SK-N-SH (cell line): ENCODE measurements at regions not wholly inside any gene's neighbourhood (a gene's known extent, or its start where the extent isn't known, plus 50 kb on each side); places are given as distances from the start of the nearest gene placed in this dataset.

Experiments
- CTCF ChIA-PET: fragments of 300-600, 350-600 bp; formaldehyde crosslinking; extraction: SDS; loops from one replicate; lab custom pipeline; 2021; lab: Yijun Ruan, JAX
- POLR2A ChIA-PET: fragments of 350-600 bp; sonication (Branson Sonifier 250); formaldehyde crosslinking; extraction: SDS; loops from one replicate; lab custom pipeline; 2020; ENCODE audit warnings: antibody characterized with exemption, inconsistent platforms; lab: Yijun Ruan, JAX
- DNase-seq: peaks from one replicate; pipeline ENCODE4 v3.0.0; 2012
- H2AFZ ChIP-seq: fragments of 200-600 bp; sonication (generic); 2 replicates; pipeline ENCODE4 v1.8.1; 2016; ENCODE audit warnings: antibody characterized with exemption, mild to moderate bottlenecking, low read depth
- H3F3A ChIP-seq: fragments of 200-600 bp; sonication (generic); replicated peaks from 2 replicates; pipeline ENCODE3; 2016; ENCODE audit warnings: antibody characterized with exemption, mild to moderate bottlenecking; ENCODE audit not compliant: insufficient read depth
- H3K27ac ChIP-seq, 2 experiments: fragments of 200-500 bp in 1 of 2; fragments of 200-600 bp in 1 of 2; sonication (Bioruptor generic) in 1 of 2; sonication (generic), shearing (Covaris generic) in 1 of 2; 2 replicates each; pipeline versions ENCODE4 v1.5.1 to v1.6.1; 2014 to 2016; ENCODE audit warnings: low read depth in 2 of 2, inconsistent platforms in 1 of 2, low read length in 1 of 2, mild to moderate bottlenecking in 1 of 2, mixed read lengths in 1 of 2
- H3K27me3 ChIP-seq: fragments of 200-600 bp; sonication (generic), shearing (Covaris generic); 2 replicates; pipeline ENCODE4 v1.6.1; 2016; ENCODE audit warnings: mixed run types; ENCODE audit not compliant: insufficient read depth
- H3K36me3 ChIP-seq, 2 experiments: fragments of 200-500 bp in 1 of 2; fragments of 200-600 bp in 1 of 2; sonication (Bioruptor generic) in 1 of 2; sonication (generic) in 1 of 2; replicated peaks in 1 of 2; 2 replicates each; pipeline versions ENCODE3 to v1.5.1; 2014 to 2016; ENCODE audit warnings: low read length in 1 of 2, mild to moderate bottlenecking in 1 of 2; ENCODE audit not compliant: insufficient read depth in 2 of 2, control insufficient read depth in 1 of 2
- H3K4me1 ChIP-seq, 2 experiments: fragments of 200-500 bp in 1 of 2; fragments of 200-600 bp in 1 of 2; sonication (Bioruptor generic) in 1 of 2; sonication (generic), shearing (Covaris generic) in 1 of 2; 2 replicates each; pipeline versions ENCODE4 v1.5.1 to v1.6.1; 2014 to 2016; ENCODE audit warnings: low read depth in 1 of 2, low read length in 1 of 2, mixed run types in 1 of 2; ENCODE audit not compliant: insufficient read depth in 2 of 2, control insufficient read depth in 1 of 2
- H3K4me2 ChIP-seq: fragments of 200-600 bp; sonication (generic), shearing (Covaris generic); 2 replicates; pipeline ENCODE4 v1.6.1; 2017; ENCODE audit warnings: mixed run types
- H3K4me3 ChIP-seq, 2 experiments: fragments of 200-500 bp in 1 of 2; fragments of 200-600 bp in 1 of 2; sonication (Bioruptor generic) in 1 of 2; sonication (generic), shearing (Covaris generic) in 1 of 2; 2 replicates each; pipeline versions ENCODE4 v1.5.1 to v1.8.1; 2014 to 2016; ENCODE audit warnings: low read depth in 2 of 2, inconsistent platforms in 1 of 2, low read length in 1 of 2, mild to moderate bottlenecking in 1 of 2, mixed read lengths in 1 of 2, moderate library complexity in 1 of 2
- H3K79me2 ChIP-seq: fragments of 200-600 bp; sonication (generic); 2 replicates; pipeline ENCODE4 v1.8.1; 2017; ENCODE audit warnings: mild to moderate bottlenecking; ENCODE audit not compliant: insufficient read depth
- H3K9ac ChIP-seq: fragments of 200-600 bp; sonication (generic); 2 replicates; pipeline ENCODE4 v1.6.1; 2017; ENCODE audit warnings: mixed run types
- H3K9me2 ChIP-seq: fragments of 200-600 bp; sonication (generic); 2 replicates; pipeline ENCODE4 v1.6.1; 2017; ENCODE audit warnings: mixed run types
- H3K9me3 ChIP-seq: fragments of 200-600 bp; sonication (generic); 2 replicates; pipeline ENCODE4 v1.6.1; 2017; ENCODE audit warnings: mixed run types, mild to moderate bottlenecking, moderate library complexity
- H4K20me1 ChIP-seq: fragments of 200-600 bp; sonication (generic); 2 replicates; pipeline ENCODE4 v1.6.1; 2017; ENCODE audit warnings: mild to moderate bottlenecking, mixed run types; ENCODE audit not compliant: insufficient read depth
- CHD2 ChIP-seq: fragments of 150-350 bp; IDR thresholded peaks from 2 replicates; pipeline ENCODE4 v1.6.1; 2018; ENCODE audit warnings: low read length; ENCODE audit not compliant: partially characterized antibody
- ELF1 ChIP-seq: IDR thresholded peaks from 2 replicates; pipeline ENCODE4 v1.4.0; 2012
- EP300 ChIP-seq, 2 experiments: IDR thresholded peaks; 2 replicates each; pipeline versions ENCODE4 v1.4.0 to v1.6.1; 2012; ENCODE audit warnings: borderline replicate concordance in 1 of 2, low read depth in 1 of 2, low read length in 1 of 2
- EZH2phosphoT487 ChIP-seq: fragments of 200-600 bp; sonication (generic); IDR thresholded peaks from 2 replicates; pipeline ENCODE4 v1.6.1; 2017; ENCODE audit warnings: low read depth, mixed run types, mild to moderate bottlenecking, antibody characterized with exemption, moderate library complexity, borderline replicate concordance
- GABPA ChIP-seq: IDR thresholded peaks from 2 replicates; pipeline ENCODE4 v1.4.0; 2012; ENCODE audit warnings: low read depth, mild to moderate bottlenecking
- GATA2 ChIP-seq: sonication (generic); formaldehyde crosslinking; IDR thresholded peaks from 2 replicates; pipeline ENCODE4 v1.5.0; 2020; ENCODE audit warnings: mild to moderate bottlenecking, missing genetic modification reagents
- JUND ChIP-seq: IDR thresholded peaks from 2 replicates; pipeline ENCODE4 v1.4.0; 2012
- MEF2A ChIP-seq: IDR thresholded peaks from 2 replicates; pipeline ENCODE4 v1.4.0; 2012; ENCODE audit warnings: low read depth, borderline replicate concordance
- NFIC ChIP-seq: IDR thresholded peaks from 2 replicates; pipeline ENCODE4 v1.4.0; 2012; ENCODE audit warnings: borderline replicate concordance
- NRF1 ChIP-seq: IDR thresholded peaks from 2 replicates; pipeline ENCODE4 v1.6.1; 2012; ENCODE audit warnings: low read depth, mild to moderate bottlenecking, low read length
- POLR2AphosphoS5 ChIP-seq: IDR thresholded peaks from 2 replicates; pipeline ENCODE4 v1.6.1; 2012; ENCODE audit warnings: low read depth, low read length
- RCOR1 ChIP-seq: fragments of 150-350 bp; IDR thresholded peaks from 2 replicates; pipeline ENCODE4 v1.6.1; 2017; ENCODE audit warnings: antibody characterized with exemption, low read length
- REST ChIP-seq: IDR thresholded peaks from 2 replicates; pipeline ENCODE4 v1.6.1; 2012; ENCODE audit warnings: mild to moderate bottlenecking, low read depth, low read length, moderate library complexity
- RFX5 ChIP-seq: IDR thresholded peaks from 2 replicates; pipeline ENCODE4 v1.6.1; 2012; ENCODE audit warnings: mild to moderate bottlenecking, improper control_type of control experiment, low read length
- SIN3A ChIP-seq: IDR thresholded peaks from 2 replicates; pipeline ENCODE4 v1.6.1; 2012; ENCODE audit warnings: low read depth, mild to moderate bottlenecking, low read length, moderate library complexity, borderline replicate concordance
- SMC3 ChIP-seq: IDR thresholded peaks from 2 replicates; pipeline ENCODE4 v1.6.1; 2012; ENCODE audit warnings: low read depth, low read length, improper control_type of control experiment
- TCF12 ChIP-seq: IDR thresholded peaks from 2 replicates; pipeline ENCODE4 v1.4.0; 2012
- USF1 ChIP-seq: IDR thresholded peaks from 2 replicates; pipeline ENCODE4 v1.4.0; 2012; ENCODE audit warnings: low read depth, borderline replicate concordance
- YY1 ChIP-seq: IDR thresholded peaks from 2 replicates; pipeline ENCODE4 v1.4.0; 2012; ENCODE audit warnings: low read depth, mild to moderate bottlenecking
- WGBS: methylation state at CpG from one replicate; pipeline ENCODE4 v1.1.6; 2017; ENCODE audit warnings: low lambda C conversion rate; 5-methylcytosine and 5-hydroxymethylcytosine counted together
- TF ChIP-seq, protein P1 (sequence below): fragments of 150-350 bp; IDR thresholded peaks from 2 replicates; pipeline ENCODE4 v1.6.1; 2016; ENCODE audit warnings: mild to moderate bottlenecking, low read depth, low read length

DNA sequence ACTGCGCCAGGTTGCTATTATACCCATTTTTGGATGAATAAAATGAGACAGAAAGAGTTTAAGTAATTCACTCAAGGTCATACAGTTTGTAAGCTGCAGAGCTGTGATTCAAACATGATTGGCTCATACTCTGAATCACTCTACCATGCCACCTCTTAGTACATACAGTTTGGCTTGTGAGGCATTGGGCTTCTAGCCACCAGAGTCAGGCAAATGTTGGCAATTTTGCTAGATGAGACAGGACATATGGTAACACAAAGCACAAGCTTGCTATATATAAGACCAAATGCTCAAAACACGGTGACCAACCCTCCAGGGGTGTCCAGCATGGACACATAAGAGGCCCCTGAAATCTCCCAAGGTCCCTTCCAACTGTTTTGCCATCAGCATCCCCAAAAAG lies 236.0 kb upstream of the IRX5 start:
- H3K9me3 ChIP-seq = no peaks in the 10 kb centered on the region
- 29% methylated on average over 2 of the region's 2 CpGs for WGBS
- H3K79me2 ChIP-seq = no peaks in the 10 kb centered on the region
- H3K27ac ChIP-seq = no peak overlapping the region
- H2AFZ ChIP-seq = no peak overlapping the region
- no peaks in the 10 kb centered on the region for H3K36me3 ChIP-seq
- POLR2A ChIA-PET = no interaction called here
- H3K27me3 ChIP-seq = no peaks in the 10 kb centered on the region
- no peaks in the 10 kb centered on the region for H3F3A ChIP-seq
- DNase-seq = no peak
- TF ChIP-seq MEF2A (no peak), REST (no peak), RCOR1 (no peak), YY1 (no peak), NRF1 (no peak), GABPA (no peak), NFIC (no peak), JUND (no peak), USF1 (no peak), EZH2phosphoT487 (no peak), TCF12 (no peak), ELF1 (no peak), POLR2AphosphoS5 (no peak), SIN3A (no peak), EP300 (IDR thresholded peaks at IDR 0.05; ENCODE audit: borderline replicate concordance in 1 of 2, low read depth in 1 of 2, low read length in 1 of 2) (no peak), RFX5 (no peak), GATA2 (no peak), CHD2 (no peak), SMC3 (no peak)
- TF ChIP-seq, protein P1, sequence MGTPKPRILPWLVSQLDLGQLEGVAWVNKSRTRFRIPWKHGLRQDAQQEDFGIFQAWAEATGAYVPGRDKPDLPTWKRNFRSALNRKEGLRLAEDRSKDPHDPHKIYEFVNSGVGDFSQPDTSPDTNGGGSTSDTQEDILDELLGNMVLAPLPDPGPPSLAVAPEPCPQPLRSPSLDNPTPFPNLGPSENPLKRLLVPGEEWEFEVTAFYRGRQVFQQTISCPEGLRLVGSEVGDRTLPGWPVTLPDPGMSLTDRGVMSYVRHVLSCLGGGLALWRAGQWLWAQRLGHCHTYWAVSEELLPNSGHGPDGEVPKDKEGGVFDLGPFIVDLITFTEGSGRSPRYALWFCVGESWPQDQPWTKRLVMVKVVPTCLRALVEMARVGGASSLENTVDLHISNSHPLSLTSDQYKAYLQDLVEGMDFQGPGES = no peak
- H3K4me3 ChIP-seq = no peak overlapping the region
- H3K4me2 ChIP-seq = no peak overlapping the region
- H3K4me1 ChIP-seq = no peaks in the 10 kb centered on the region
- no peaks in the 10 kb centered on the region for H3K9me2 ChIP-seq
- H3K9ac ChIP-seq = no peak overlapping the region
- CTCF ChIA-PET = no interaction called here
- no peaks in the 10 kb centered on the region for H4K20me1 ChIP-seq
